Retinal pigment epithelial cell (primary cell): ENCODE measurements at regions not wholly inside any gene's neighbourhood (a gene's known extent, or its start where the extent isn't known, plus 50 kb on each side); places are given as distances from the start of the nearest gene placed in this dataset.

Experiments used
- DNase-seq: peaks from one replicate; pipeline ENCODE4 v3.0.0-alpha.2; 2010; ENCODE audit warnings: low read depth
- H3K4me3 ChIP-seq: 2 replicates; pipeline ENCODE4 v1.5.1; 2011; ENCODE audit warnings: mild to moderate bottlenecking, low read length, control low read depth, moderate library complexity
- TF ChIP-seq, protein P1 (sequence below): conservative IDR thresholded peaks from 2 replicates; pipeline ENCODE4 v1.5.1; 2011; ENCODE audit warnings: low read depth, low read length, control low read depth, inconsistent platforms

DNA sequence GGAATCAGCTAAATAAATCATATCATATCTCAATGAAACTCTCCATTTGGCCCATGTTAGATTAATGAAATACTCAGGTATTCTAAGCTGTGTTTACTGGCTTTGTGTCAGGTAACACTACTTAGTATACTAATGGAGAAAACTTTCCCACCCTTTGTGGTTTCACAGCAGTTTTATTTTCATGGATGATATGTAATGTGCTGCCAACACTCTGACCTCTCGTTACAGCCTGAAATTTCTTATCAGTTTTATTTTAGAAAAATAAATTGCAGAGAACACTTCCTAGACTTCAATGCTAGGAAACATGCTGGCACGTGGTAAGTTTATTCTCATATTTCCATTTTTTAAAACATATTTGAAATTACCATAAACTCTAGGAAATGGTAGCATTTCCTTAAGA lies 758.9 kb downstream of the LIG4 start:
- no peak for DNase-seq
- no peak overlapping the region for H3K4me3 ChIP-seq
- TF ChIP-seq, protein P1, sequence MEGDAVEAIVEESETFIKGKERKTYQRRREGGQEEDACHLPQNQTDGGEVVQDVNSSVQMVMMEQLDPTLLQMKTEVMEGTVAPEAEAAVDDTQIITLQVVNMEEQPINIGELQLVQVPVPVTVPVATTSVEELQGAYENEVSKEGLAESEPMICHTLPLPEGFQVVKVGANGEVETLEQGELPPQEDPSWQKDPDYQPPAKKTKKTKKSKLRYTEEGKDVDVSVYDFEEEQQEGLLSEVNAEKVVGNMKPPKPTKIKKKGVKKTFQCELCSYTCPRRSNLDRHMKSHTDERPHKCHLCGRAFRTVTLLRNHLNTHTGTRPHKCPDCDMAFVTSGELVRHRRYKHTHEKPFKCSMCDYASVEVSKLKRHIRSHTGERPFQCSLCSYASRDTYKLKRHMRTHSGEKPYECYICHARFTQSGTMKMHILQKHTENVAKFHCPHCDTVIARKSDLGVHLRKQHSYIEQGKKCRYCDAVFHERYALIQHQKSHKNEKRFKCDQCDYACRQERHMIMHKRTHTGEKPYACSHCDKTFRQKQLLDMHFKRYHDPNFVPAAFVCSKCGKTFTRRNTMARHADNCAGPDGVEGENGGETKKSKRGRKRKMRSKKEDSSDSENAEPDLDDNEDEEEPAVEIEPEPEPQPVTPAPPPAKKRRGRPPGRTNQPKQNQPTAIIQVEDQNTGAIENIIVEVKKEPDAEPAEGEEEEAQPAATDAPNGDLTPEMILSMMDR: no peak

DNA sequence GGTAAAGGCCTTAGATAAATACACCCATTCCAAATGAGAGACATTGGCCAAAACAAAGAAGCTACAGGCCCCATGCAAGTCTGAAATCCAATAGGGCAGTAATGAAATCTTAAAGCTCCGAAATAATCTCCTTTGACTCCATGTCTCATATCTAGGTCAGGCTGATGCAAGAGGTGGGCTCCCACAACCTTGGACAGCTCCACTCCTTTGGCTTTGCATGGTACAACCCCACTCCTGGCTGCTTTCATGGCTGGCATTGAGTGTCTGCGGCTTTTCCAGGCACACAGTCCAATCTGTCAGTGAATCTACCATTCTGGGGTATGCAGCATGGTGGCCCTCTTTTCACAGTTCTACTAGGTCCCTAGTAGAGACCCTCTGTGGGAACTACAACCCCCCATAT lies 762.5 kb downstream of the LIG4 start:
- H3K4me3 ChIP-seq: no peak overlapping the region
- DNase-seq: no peak
- TF ChIP-seq, protein P1: no peak

DNA sequence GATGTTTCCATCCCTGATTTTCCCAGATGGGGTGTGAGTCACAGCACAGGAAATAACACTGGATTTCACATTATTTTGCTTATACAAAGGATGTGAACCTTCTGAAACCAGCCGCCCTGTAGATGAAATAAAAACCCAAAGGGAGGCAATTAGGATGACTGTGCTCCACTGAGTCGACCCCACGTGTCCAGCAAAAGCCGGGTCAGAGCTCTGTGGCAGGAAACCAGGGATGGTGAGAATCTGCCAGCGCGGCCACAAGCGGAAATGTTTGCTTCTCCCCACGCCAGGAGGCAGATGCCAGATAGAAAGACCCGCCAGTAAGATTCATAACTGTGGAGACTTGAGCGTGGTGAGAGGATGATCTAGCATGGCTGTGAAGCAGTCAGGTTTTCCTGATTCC lies 764.4 kb downstream of the LIG4 start:
- TF ChIP-seq, protein P1: no peak
- DNase-seq: no peak

GRCh38 chr13:107450431-107450830 lies 764.9 kb downstream of the LIG4 start:
- TF ChIP-seq, protein P1: no peak
- DNase-seq: no peak
- no peak overlapping the region for H3K4me3 ChIP-seq

More for the DNA sequence above, 764.4 kb downstream of the LIG4 start:
- H3K4me3 ChIP-seq: no peak overlapping the region

GRCh38 chr13:107447591-107447990 lies 767.7 kb downstream of the LIG4 start:
- no peak for DNase-seq
- TF ChIP-seq, protein P1: no peak
- H3K4me3 ChIP-seq: no peak overlapping the region

GRCh38 chr13:107441279-107441678 lies 774.1 kb downstream of the LIG4 start:
- TF ChIP-seq, protein P1: no peak
- no peak overlapping the region for H3K4me3 ChIP-seq
- DNase-seq: no peak

DNA sequence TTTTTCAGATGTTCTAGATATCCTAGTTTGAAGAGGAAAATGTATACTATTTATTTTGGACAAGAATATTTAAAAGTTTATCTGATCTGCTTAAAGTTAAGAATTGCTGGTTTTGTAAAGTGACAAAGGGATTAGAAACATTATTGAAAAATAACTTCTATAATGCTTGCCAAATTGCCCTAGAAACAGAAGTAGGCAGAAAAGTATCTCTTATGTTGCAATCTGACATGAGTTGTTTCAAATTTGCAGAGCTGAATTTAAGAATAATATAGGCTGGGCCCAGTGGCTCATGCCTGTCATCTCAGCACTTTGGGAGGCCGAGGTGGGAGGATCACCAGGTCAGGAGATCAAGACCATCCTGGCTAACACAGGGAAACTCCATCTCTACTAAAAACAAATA lies 777.1 kb downstream of the LIG4 start:
- no peak for DNase-seq
- TF ChIP-seq, protein P1: no peak
- H3K4me3 ChIP-seq: no peak overlapping the region
